Hepatocyte (in vitro differentiated cells): ENCODE measurements at regions not wholly inside any gene's neighbourhood (a gene's known extent, or its start where the extent isn't known, plus 50 kb on each side); places are given as distances from the start of the nearest gene placed in this dataset.

Source experiments
- EZH2phosphoT487 ChIP-seq: fragments of 200-600 bp; sonication (generic); IDR thresholded peaks from one replicate; pipeline ENCODE4 v1.6.1; 2018; ENCODE audit warnings: antibody characterized with exemption, mild to moderate bottlenecking, low read depth, moderate library complexity; ENCODE audit not compliant: unreplicated experiment, severe bottlenecking
- TF ChIP-seq, protein P1 (sequence below): fragments of 200-600 bp; sonication (generic); IDR thresholded peaks from 2 replicates; pipeline ENCODE4 v1.5.1; 2016; ENCODE audit warnings: antibody characterized with exemption, mild to moderate bottlenecking; ENCODE audit not compliant: poor library complexity

DNA sequence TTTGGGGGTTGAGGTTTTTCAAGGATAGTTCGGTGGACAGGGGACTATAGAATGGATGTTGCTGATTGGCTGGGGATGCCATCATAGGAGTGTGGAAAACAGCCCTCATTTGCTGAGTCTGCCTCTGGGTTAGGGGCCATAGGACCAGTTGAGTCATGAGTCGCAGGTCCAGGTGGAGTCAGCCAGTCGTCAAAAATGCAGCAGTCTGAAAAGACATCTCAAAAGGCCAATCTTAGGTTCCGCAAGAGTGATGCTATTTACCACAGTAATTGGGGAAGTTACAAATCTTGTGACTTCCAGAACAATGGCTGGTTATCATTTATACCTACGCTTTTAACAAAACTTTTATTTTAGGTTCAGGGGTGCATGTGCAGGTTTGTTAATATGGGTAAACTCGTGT, 276.0 kb upstream of the DMRT1 start:
- TF ChIP-seq, protein P1, sequence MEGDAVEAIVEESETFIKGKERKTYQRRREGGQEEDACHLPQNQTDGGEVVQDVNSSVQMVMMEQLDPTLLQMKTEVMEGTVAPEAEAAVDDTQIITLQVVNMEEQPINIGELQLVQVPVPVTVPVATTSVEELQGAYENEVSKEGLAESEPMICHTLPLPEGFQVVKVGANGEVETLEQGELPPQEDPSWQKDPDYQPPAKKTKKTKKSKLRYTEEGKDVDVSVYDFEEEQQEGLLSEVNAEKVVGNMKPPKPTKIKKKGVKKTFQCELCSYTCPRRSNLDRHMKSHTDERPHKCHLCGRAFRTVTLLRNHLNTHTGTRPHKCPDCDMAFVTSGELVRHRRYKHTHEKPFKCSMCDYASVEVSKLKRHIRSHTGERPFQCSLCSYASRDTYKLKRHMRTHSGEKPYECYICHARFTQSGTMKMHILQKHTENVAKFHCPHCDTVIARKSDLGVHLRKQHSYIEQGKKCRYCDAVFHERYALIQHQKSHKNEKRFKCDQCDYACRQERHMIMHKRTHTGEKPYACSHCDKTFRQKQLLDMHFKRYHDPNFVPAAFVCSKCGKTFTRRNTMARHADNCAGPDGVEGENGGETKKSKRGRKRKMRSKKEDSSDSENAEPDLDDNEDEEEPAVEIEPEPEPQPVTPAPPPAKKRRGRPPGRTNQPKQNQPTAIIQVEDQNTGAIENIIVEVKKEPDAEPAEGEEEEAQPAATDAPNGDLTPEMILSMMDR: no peak
- TF ChIP-seq EZH2phosphoT487: no peak
